Epithelial cell of esophagus (primary cell): ENCODE measurements at regions not wholly inside any gene's neighbourhood (a gene's known extent, or its start where the extent isn't known, plus 50 kb on each side); places are given as distances from the start of the nearest gene placed in this dataset.

Source experiments
- DNase-seq: peaks from one replicate; pipeline ENCODE4 v3.0.0; 2010; ENCODE audit warnings: low read depth
- H3K4me3 ChIP-seq: 2 replicates; pipeline ENCODE4 v1.5.1; 2011; ENCODE audit warnings: mild to moderate bottlenecking, low read length, control low read depth
- TF ChIP-seq, protein P1 (sequence below): IDR thresholded peaks from 2 replicates; pipeline ENCODE4 v1.5.1; 2011; ENCODE audit warnings: low read depth, mild to moderate bottlenecking, low read length, control low read depth, inconsistent platforms; ENCODE audit not compliant: insufficient read depth; ENCODE audit errors: missing control alignments

DNA sequence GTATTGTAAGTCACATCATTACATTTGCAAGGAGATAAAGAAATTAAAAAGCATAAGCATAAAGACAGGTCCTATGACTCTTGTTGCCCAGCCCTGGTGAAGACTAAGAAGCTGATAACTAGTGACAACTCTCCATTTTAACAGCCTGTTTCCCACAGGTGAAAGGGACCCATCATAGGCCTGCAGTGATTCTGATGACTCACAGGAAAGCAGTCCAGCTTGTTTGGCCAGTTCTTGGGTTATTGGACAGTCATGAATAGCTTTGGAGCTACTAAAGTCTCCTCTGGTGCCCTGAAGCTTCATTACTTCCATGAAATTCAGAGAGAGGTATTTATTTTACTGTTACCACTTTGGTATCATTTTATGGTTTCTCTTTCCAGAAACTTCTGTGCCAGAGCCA is 55.5 kb upstream of the DYRK2 start:
- TF ChIP-seq, protein P1, sequence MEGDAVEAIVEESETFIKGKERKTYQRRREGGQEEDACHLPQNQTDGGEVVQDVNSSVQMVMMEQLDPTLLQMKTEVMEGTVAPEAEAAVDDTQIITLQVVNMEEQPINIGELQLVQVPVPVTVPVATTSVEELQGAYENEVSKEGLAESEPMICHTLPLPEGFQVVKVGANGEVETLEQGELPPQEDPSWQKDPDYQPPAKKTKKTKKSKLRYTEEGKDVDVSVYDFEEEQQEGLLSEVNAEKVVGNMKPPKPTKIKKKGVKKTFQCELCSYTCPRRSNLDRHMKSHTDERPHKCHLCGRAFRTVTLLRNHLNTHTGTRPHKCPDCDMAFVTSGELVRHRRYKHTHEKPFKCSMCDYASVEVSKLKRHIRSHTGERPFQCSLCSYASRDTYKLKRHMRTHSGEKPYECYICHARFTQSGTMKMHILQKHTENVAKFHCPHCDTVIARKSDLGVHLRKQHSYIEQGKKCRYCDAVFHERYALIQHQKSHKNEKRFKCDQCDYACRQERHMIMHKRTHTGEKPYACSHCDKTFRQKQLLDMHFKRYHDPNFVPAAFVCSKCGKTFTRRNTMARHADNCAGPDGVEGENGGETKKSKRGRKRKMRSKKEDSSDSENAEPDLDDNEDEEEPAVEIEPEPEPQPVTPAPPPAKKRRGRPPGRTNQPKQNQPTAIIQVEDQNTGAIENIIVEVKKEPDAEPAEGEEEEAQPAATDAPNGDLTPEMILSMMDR = no peak
- peak; percentile 94 for DNase-seq
- no peak overlapping the region for H3K4me3 ChIP-seq

DNA sequence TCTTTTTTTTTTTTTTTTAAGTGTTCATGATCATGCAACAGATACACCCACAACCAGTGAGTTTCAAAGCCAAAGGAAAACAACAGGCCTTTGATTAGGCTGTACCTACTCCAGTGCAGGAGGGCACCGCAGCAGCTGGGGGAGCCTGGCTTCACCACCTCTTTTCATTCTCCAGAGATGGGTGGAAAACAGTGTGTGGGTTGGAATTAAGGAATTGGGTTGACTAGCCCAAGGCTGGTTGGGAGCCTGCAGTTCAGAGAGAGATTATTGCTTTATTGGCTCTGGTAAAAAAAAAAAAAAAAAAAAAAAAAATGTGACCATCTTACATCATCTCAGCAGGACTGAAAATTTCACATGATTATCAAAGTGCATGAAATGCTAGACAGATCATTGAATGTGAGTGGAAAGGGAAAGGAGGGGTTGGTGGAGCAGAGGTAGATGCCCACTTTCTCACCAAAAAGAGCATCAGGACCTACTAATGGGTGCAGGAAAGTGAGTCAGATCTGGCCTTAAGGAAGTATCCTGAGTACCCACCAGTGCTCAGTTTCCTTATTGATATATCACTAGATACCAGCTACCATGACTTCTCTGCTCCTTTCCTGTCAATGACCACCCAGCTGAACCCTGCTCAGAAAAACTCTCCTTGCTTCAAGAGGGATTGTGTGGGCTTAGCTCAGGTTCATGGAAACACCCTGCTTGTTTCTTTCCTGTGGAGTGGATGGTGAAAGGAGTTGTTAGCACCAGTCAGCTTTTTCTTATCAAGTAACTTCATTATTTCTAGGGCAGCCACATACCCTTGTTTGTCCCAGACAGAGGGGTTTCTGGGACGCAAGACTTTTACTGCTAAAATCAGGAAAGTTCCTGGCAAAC is 54.8 kb upstream of the DYRK2 start:
- DNase-seq = no peak
- no peak overlapping the region for H3K4me3 ChIP-seq
- TF ChIP-seq, protein P1 = no peak

DNA sequence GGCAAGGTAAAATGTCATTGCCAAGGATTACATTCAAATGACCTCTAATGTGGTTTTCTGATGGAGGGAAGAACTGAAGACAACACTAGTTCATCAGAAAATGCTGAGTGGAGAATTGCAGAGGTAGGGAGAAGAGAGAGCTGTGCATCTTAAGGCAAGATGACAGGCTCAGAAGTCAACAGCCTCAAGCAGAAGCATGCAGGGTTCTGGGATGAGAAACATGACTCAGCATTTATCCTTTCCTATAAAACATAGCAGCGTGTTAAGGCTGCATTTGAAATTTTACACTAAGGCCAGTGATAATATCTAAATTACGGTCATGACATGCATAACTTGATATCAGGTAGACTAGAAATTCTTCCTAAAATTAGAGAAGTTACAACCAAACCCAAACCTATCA is 53.7 kb upstream of the DYRK2 start:
- H3K4me3 ChIP-seq = no peak overlapping the region
- DNase-seq = peak; percentile 14
- TF ChIP-seq, protein P1 = no peak

DNA sequence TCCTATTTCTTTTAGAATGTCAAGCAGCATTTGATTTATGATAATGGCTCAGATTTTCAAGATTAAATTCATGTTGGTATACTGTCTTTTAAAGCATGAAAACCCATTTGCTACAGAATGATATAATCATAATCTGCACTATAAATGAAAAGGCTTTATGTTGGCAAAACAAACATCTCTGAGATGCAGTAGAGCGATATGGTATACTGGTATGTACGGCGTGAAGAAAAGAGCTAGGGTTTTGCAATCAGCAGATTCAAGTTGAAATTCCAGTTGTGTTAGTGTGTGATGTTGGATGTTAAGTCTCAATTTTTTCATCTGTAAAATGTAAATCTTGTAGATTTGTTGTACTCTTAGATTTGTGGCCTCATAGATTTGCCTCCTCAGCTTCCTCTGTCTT is 53.2 kb upstream of the DYRK2 start:
- H3K4me3 ChIP-seq = no peak overlapping the region
- TF ChIP-seq, protein P1 = no peak
- peak; percentile 32 for DNase-seq

DNA sequence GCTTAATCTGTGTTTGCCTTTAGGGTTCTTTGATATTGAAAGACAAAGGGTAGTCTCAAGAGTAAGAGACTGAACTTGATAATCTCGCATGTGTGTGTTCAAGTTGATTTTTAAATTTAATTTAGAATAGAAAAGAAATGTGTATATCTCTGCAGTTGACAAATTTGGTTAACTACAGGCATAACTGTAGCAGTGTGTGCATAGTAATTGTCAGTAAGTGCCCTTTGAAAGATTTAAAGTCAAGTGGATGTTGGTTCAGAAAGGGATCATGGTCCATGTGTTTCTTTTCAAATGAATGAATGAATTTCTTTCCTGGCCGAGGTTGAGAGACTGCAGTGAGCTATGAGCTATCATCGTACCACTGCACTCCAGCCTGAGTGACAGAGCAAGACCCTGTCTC is 49.9 kb upstream of the DYRK2 start:
- TF ChIP-seq, protein P1 = no peak
- DNase-seq = no peak
- H3K4me3 ChIP-seq = no peak overlapping the region
